GM21619 (cell line): ENCODE measurements at regions not wholly inside any gene's neighbourhood (a gene's known extent, or its start where the extent isn't known, plus 50 kb on each side); places are given as distances from the start of the nearest gene placed in this dataset.

Source experiments
- ATAC-seq: cut with Tn5 transposase; IDR thresholded peaks from one replicate; pipeline ENCODE4 v1.9.1; 2021; ENCODE audit not compliant: unreplicated experiment

DNA sequence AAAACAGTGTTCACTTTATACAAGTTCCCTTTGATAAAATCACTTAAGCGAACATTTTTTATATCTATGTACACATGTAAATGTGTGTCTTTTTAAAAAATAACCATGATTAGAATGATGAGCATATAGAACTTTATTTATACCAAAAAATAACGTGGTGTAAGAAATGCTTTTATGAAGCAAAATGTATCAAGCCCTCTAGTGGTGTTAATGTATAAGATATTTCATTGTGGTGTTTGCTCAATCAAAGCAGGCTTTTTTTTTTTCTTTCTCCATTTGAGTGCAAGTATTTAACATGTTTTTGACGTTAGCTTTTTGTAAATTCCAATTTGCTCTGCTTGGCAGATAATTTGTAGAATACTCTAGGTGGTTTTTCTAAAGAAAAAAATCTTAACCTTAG is 2092.4 kb upstream of the TENM3 start:
- ATAC-seq, result no peak

DNA sequence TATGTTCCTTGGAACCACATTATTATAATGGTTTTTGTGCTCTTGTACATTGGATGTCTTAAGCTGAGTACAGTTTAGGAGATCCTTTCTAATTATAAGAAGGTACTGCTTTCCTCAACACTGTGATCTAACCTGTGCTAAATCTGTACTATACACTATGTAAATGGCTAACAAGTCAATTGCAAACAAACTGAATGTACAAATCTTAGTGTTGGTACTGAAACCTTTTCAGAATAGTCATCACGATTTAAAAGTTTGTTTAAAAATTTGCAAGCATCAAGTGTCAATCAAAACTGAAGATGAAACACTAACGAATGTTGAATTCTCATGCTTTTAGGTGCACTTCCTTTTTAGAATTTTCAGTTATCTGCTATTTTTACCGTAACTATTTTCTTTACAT is 2090.4 kb upstream of the TENM3 start:
- ATAC-seq, result no peak

DNA sequence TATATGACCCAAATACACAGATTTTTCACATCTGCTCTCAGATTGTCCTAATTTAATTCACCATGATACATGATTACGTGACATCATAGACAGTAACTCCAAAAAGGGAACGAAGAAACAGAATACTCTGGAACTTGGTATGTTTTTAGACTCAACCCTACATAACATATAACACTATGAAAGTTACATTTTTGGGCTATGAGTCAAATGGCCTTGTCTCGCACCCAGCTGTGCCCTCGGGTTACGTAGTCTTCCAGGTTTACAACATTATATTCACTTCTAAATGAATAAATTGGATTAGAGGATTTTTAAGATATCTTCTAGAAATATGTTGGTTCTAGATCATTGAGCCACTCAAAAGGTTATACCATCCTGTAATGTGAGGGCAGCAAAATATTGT is 2089.6 kb upstream of the TENM3 start:
- no peak for ATAC-seq

DNA sequence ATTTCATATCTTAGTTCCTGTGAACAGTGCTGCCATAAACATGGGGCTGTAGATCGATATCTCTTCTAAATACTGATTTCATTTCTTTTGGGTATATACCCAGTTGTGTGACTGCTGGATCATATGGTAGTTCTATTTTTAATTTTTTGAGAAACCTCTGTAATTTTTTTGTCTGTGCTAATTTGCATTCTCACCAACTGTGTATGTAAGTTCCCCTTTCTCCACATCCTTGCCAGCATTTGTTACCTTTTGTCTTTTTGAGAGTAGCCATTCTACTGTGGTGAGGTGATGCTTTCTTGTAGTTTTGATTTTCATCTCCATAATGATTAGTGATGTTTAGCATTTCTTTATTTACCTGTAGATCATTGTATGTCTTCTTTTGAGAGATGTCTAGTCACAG is 2086.5 kb upstream of the TENM3 start:
- no peak for ATAC-seq

DNA sequence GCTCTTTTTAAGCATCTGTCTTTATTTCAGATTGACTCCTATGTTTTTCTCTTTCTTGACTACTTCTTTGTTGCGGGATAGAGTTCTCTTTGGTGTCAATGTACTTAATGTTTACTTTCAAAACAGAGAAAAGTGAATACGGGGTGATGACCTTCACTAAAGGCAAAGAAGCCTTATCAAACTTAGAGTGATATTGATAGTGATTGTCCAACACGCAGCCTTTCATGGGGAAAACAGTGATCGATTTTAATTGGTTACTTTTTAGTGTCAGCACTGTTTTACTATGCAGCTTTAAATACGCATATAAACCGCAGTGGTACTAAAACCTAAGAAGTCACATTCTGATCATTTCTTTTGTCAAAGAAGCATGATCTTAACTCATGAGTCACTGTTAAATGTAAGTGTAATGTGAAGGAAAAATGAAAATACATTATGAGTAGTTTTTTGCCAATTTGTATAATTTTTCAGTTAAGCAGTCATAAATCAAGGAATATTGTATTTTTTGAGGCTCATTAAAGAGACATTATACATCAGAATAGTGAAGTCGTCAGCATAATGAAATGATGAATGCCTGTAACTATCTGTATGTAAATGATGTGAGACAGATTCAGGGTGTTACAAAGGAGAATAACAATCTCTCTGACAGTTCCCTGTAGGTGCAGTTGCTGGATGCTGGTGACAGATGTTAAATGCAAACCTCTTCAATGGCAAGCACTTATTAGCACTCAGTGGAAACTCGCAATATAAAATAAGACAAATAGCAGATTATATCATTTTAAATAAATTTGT is 2082.8 kb upstream of the TENM3 start:
- ATAC-seq, result no peak

DNA sequence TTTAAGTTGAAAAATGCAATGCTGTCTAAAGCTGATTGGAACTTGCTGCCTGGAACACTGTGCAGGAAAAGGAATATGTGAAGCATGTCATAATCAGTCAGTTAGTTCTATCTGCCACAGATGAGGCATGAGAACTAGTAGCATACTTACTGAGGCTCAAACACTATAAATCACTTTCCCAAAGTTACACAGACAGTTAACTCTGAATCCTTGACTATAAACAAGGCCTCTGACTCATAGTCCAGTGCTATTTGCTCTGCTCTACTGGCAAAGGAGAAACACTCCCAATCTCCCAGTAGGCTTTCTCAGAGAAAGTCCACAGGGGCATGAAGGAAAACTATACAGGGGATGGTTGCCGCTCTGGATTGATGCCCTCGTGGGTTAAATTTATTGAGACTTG is 2078.4 kb upstream of the TENM3 start:
- no peak for ATAC-seq

DNA sequence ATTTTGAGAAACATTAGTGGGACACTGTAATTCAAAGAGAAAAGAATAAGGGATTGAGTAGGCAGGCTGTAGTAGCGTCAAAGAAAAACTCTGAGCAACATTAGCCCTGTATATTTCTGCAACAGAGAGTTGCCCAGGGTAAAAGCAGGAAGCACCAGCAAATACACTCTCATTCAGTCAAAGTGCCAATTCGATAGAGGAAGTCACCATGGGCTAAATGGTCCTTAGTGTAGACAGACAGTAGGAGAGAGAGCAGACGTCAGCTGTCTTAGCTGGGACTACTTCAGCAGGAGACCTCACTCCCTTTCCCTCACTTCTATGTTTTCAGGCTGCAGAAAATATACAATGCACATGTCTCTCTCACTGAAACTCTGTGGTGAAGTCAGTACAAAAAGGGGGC is 2073.8 kb upstream of the TENM3 start:
- ATAC-seq, result no peak

DNA sequence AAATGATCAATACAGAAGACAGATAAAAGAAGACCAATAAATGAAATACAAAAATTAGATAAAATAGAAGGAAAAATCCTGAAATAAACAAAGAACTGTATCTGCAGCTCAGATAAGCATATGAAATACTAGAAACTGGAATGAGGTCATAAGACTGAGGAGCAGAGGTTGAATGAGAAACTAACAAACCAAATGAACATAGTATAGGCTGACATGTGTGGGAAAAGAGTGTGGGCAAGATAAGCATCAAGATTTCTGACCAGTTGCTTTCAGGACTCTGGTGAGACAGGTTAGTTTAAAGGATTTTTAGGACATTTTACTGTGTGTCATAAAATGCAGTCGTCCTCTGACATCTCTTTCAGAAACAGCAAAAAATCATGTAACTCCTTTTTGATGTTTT is 2073.2 kb upstream of the TENM3 start:
- ATAC-seq, result no peak

DNA sequence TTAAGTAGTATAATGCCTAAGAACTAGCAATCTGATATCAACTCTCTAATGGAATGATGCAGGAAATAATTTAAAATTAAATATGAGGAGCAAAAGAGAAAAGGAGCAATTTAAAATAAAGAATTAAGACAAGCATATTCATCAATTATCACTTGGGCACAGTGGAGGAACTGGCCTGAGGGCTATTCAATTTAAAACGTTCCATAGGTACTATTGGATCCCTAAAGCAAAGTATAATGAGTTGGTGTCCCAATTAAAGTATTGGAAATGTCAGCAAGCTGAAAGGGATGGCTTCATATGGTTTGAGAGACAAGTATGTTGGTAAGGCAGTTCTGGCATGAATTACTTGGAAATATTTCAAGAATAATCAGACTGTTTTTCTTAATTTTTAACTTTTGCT is 2064.1 kb upstream of the TENM3 start:
- no peak for ATAC-seq

DNA sequence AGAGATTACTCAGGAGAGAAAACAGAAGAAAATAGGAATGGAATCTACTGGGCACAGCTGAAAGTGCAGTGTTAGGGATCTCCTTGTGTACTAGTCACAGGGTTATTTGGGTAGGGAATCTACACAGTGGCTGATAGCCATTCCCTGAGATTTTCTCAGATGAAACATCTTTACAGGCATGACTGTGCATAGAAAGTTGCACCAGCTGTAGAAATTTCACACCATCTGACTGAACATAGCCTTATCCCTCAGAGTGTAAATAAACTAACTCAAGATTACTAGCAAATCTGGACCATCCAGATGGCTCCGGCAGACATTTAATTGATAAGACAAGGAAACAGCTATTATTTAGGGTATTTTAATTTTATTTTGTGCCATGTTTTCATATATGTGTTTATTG is 2053.5 kb upstream of the TENM3 start:
- ATAC-seq, result no peak

DNA sequence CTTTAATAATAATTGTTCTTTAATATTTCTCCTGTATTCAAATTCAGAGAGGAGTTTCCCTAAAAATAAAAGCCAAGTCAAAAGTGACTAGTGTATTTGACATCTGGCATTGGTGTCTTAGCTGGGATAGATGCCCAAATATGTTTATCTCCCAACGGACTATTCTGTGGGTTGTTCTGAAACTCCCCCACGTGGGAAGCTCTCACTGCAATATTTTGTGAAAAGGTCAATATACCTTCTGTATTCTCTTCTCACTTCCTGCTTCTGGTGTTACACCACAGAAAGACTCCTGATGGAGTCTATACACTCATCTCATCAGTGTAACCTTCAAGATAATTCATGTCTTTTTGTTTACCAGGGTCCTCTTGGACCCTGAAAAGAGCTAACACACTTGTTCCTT is 2052.8 kb upstream of the TENM3 start:
- ATAC-seq, result no peak

DNA sequence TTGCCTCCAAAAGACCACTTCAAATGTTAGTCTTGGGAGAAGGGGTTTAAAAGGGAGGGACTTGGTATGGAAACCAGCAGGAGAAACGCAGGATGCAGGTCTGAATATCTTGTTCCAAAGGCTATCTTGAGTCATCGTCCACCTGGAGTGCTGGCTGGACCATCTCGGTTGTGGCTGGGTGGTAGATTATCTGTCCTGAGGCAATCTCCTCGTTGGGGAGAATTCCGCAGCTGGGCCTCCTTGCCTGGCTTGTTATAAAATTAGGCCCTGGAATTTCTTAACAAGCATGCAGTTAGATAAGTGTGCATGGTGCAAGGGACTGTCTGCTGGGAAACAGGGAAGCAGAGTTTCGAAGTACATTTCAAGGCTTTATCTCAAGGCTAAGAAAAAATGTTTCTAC is 2045.7 kb upstream of the TENM3 start:
- ATAC-seq, result no peak

DNA sequence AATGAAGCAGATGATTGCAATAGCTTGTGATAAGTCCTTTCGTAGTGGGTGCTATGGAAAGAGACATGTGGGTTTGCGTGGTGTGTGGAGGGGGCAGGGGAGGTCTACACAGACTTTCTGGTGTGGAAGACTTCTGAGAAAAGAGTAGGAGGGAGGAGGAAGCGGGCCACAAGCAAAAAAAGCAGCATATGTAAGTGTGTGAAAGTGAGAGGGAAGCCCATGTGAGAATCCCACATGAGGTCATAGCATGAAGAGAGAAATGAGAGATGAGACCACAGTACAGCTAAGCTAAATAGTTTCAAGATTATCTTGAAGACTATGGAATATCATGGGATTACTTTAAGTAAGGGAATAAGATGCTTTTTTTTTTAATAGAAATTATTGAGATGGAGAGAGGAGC is 2039.9 kb upstream of the TENM3 start:
- ATAC-seq, result peak; percentile 56

DNA sequence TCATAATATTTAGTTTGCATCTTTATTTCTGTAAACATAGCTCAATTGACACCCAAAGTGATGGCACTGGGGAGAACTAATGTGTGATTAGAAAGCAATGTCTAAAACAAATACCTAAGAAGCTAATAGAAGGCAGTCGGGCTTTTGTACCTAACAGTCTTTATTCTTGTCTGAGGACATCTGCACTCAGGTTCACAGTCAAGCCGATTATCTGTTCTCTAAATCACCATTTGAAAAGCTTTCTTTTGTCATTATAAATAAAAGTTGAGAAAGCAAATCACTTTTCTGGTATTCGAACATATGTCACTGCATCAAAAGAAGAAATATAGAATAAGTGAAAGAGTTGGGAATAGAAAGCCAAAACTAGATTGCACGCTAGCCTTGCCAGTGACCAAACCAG is 2037.9 kb upstream of the TENM3 start:
- ATAC-seq, result no peak

DNA sequence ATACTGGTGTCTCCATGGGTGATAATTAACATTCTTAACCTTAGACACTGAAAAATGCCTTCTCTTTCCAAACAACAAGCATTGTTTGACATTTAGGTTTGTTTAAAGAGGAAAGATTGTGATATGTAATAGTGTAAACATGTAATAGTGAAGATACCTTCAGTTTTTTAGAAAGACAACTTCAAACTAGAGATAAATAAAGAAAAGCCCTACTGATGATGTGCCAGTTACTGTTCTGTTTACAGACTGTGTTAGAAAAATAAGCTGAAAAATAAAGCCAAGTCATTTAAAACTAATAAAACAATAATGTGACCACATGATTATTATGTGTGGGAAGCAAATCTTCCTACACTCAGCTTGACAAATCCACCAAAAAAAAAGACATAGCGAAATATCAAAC is 2035.3 kb upstream of the TENM3 start:
- no peak for ATAC-seq

DNA sequence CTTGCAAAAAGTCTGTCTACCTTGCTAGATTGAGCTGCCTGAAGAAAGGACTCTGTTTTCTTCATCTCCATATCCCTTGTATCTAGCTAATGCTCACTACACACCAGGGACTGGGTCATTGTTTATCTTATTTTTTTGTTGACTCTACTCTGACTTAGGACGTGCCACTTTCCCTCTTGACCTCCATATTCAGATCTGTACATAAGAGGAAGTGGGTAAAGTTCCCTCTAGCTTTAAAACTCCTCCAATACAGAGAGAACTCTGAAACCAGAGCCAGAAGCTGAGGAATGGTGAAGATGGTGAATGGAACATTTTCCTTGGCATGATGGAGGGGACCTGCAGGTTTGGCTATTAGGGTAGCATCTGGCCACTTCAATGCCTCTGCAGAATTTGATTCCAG is 2026.1 kb upstream of the TENM3 start:
- ATAC-seq, result no peak

DNA sequence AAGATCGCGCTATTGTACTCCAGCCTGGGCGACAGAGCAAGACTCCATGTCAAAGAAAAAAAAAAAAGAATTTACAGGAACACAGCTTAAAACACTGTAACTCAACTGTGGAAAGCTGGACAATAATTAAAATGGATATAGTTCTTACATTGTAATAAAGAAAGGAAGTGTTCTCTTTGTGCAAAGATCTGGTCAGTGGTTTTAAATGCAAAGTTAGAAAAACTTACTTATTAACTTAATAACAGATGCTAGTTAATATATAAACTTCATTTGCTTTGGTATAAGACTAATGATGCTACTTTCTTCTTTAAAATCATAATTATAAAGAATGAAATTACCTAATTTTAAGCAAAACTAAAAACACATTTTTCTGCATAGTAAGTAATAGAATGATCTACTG is 2024.1 kb upstream of the TENM3 start:
- ATAC-seq, result no peak

DNA sequence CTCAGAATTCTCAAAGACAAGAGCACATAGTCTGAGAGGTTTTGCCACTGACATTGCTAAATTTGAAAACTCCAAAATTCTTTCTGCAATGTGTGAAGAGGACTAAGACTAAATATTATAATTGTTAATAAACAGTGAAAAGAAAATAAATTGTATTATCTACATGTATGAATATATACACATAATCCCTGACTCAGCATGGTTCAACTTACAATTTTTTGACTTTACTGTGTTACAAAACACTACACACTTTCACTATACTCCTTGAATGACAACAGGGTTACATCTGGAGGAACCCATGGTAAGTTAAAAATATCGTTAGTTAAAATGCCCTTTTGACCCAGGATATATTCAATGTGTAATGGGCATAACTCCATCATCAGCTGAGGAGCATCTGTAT is 2017.2 kb upstream of the TENM3 start:
- no peak for ATAC-seq

DNA sequence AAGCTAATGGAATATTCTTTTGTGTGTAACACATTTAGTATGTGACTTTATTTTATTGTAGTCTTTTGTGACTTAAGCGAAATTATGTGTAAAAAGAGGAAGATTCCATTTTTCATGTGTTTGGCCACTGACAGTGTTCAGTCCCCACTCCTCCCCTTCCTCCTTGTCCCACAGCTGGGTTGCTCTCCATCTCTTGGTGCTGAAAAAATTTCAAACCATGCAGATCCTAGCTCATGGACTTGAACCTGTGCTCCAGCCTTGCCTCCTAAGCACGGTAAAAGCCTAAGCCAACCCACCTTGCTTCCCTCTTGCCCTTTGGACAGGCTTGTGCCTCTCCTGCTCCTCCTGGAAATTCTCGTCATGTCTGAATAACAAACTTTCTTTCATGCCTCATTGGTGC is 2008.5 kb upstream of the TENM3 start:
- no peak for ATAC-seq

DNA sequence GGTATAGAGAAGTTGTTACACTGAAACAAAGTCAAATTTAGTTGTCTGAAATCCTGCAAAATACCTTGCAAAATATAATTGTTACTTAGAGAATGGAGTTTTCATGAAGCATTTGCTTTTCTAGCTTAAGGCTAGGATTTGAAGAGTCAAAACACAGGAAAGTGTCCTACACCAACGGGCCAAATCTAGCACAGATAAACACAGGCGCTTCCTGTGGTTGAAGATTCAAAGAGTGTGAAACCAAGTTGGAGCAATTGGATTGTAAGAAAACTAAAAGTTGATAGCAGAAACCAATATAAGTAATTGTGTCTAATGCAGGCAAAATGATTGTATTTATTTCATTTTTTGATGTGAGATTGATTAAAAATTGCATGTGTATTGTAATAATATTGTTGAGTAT is 2002.5 kb upstream of the TENM3 start:
- ATAC-seq, result no peak

DNA sequence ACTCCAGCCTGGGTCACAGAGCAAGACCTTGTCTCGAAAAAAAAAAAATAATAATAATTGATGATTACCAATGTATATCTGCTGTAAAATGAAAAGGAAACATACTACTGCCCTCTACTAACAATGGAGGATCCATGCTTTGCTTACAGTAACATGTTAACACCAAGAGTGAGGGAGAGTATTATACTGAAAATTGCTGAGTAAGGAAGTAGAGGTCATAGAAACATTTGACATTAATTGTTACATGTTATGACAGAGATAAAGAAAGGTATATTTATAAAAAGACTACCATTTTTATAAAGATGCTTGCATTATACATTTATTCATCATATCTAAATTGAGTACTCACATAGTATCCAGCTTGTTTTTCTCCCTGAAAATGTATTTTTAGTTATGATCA is 1989.8 kb upstream of the TENM3 start:
- ATAC-seq, result no peak

DNA sequence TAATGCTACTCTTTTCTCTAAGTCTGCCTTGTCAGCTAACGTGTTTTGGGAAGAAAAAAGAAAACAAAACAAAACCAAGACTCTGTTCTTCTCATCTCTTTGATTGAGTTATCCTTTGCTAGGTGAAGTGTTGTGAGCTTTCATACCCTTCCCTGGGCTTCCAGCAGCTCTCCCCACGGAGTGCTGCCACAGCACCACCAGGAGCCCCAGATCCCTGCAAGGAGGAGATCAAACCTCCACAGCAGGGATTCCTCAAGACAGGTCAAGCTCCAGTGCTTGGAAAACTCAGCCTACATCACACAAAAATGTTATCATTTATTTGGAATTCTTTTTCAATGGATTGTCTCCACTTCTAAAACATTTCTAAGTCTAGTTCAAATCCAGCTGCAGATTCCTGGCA is 1981.9 kb upstream of the TENM3 start:
- ATAC-seq, result no peak

DNA sequence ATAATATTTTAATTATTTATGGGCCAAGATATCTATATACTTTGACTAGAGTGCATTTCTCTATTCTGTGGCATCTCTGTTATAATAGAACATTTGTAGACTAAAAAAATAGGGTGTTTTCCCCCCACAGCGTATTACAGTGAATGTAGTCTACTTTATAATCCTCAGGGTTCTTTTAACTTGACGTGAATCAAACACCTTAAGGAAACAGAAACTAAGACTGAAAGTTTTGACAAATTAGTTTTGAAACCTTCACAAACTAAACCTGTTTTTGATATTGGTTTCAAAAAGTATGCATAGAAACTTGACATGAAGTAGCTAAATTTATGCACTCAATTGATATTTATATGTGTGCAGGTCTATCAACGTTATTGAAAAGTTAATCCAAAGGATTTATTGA is 1963.1 kb upstream of the TENM3 start:
- peak; percentile 64 for ATAC-seq
